A673 (cell line): ENCODE measurements at regions not wholly inside any gene's neighbourhood (a gene's known extent, or its start where the extent isn't known, plus 50 kb on each side); places are given as distances from the start of the nearest gene placed in this dataset.

Experiments used
- BruUV-seq: library from RNA; stranded (reverse); fragments of 400-500 nt; replicated peaks from 2 replicates; lab custom pipeline; 2021; lab: Mats Ljungman, UMichigan
- CTCF ChIA-PET: fragments of 300-600 bp; sonication (Branson Sonifier 250); formaldehyde crosslinking; loops from one replicate; lab custom pipeline; 2022; ENCODE audit warnings: antibody characterized with exemption; lab: Charles Lee
- POLR2A ChIA-PET: fragments of 300-600 bp; sonication (Branson Sonifier 250); formaldehyde crosslinking; loops from one replicate; lab custom pipeline; 2022; ENCODE audit warnings: antibody characterized with exemption; ENCODE audit not compliant: low non-redundant PET; lab: Charles Lee
- DNase-seq: peaks from one replicate; pipeline ENCODE4 v3.0.0-alpha.2; 2015; ENCODE audit warnings: low spot score
- H3K27ac ChIP-seq: fragments of 200-600 bp; sonication (generic); 2 replicates; pipeline ENCODE4 v1.5.1; 2016; ENCODE audit warnings: mixed run types, low read depth, mild to moderate bottlenecking, mixed read lengths, antibody characterized with exemption, low read length; ENCODE audit not compliant: poor library complexity, severe bottlenecking
- H3K27me3 ChIP-seq: fragments of 200-600 bp; sonication (generic); replicated peaks from 2 replicates; pipeline ENCODE4 v1.6.1; 2017; ENCODE audit warnings: mixed run types, low read depth, mild to moderate bottlenecking, mixed read lengths, antibody characterized with exemption, low read length; ENCODE audit not compliant: insufficient read depth, poor library complexity
- H3K36me3 ChIP-seq: fragments of 200-600 bp; sonication (generic); 2 replicates; pipeline ENCODE4 v1.6.1; 2016; ENCODE audit warnings: mixed run types, mild to moderate bottlenecking, mixed read lengths, antibody characterized with exemption, low read length; ENCODE audit not compliant: insufficient read depth, poor library complexity, severe bottlenecking
- H3K4me1 ChIP-seq: fragments of 200-600 bp; sonication (generic); 2 replicates; pipeline ENCODE4 v1.6.1; 2017; ENCODE audit warnings: mixed run types, mild to moderate bottlenecking, mixed read lengths, antibody characterized with exemption, low read length; ENCODE audit not compliant: insufficient read depth, poor library complexity, severe bottlenecking
- H3K4me3 ChIP-seq: fragments of 200-600 bp; sonication (generic); 2 replicates; pipeline ENCODE4 v1.5.1; 2016; ENCODE audit warnings: low read depth, mixed run types, mild to moderate bottlenecking, mixed read lengths, low read length; ENCODE audit not compliant: poor library complexity, severe bottlenecking
- H3K9me3 ChIP-seq: fragments of 200-600 bp; sonication (generic); 2 replicates; pipeline ENCODE4 v1.6.1; 2016; ENCODE audit warnings: mixed run types, low read depth, mild to moderate bottlenecking, mixed read lengths, antibody characterized with exemption, low read length; ENCODE audit not compliant: poor library complexity, severe bottlenecking
- EZH2 ChIP-seq: fragments of 200-600 bp; sonication (generic); IDR thresholded peaks from 2 replicates; pipeline ENCODE4 v1.6.1; 2017; ENCODE audit warnings: borderline replicate concordance, low read depth, mild to moderate bottlenecking, mixed read lengths, antibody characterized with exemption, low read length; ENCODE audit not compliant: poor library complexity, severe bottlenecking
- intact Hi-C: fragments of 100-400 bp; cut with micrococcal nuclease; formaldehyde crosslinking; loops from one replicate; pipeline ENCODE4 v1.10.0; 2022; ENCODE audit not compliant: unreplicated experiment
- TF ChIP-seq, protein P1 (sequence below): fragments of 300-800, 200-600 bp; sonication (generic); conservative IDR thresholded peaks from 2 replicates; pipeline ENCODE4 v1.5.1; 2017; ENCODE audit warnings: low read depth, mild to moderate bottlenecking, antibody characterized with exemption, low read length, moderate library complexity, mixed read lengths

DNA sequence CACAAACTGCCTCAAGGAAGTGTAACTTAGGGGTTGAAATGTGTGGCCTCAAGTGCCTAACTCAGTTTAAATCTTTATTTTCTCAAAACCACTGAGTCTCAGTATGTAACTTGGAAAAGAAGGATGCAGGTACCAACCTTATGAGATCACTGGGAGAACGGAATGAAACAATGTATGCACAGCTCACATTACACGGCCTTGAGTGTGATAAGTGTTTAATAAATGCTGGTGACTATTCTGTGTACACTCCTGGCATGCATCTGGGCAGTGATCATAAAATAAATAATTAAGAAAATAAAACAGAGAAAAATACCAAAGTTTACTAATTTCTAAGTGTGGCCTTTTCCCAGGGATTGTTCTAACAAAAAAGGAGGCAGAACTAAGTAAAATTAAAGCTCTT, 974.5 kb upstream of the FLRT2 start:
- TF ChIP-seq, protein P1, sequence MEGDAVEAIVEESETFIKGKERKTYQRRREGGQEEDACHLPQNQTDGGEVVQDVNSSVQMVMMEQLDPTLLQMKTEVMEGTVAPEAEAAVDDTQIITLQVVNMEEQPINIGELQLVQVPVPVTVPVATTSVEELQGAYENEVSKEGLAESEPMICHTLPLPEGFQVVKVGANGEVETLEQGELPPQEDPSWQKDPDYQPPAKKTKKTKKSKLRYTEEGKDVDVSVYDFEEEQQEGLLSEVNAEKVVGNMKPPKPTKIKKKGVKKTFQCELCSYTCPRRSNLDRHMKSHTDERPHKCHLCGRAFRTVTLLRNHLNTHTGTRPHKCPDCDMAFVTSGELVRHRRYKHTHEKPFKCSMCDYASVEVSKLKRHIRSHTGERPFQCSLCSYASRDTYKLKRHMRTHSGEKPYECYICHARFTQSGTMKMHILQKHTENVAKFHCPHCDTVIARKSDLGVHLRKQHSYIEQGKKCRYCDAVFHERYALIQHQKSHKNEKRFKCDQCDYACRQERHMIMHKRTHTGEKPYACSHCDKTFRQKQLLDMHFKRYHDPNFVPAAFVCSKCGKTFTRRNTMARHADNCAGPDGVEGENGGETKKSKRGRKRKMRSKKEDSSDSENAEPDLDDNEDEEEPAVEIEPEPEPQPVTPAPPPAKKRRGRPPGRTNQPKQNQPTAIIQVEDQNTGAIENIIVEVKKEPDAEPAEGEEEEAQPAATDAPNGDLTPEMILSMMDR: no peak
- TF ChIP-seq EZH2: no peak
- Histone ChIP-seq H3K36me3 (no peaks in the 10 kb centered on the region), H3K27me3 (no peaks in the 10 kb centered on the region), H3K4me1 (no peaks in the 10 kb centered on the region), H3K27ac (no peak overlapping the region), H3K9me3 (no peaks in the 10 kb centered on the region), H3K4me3 (no peak overlapping the region)
- no peak for DNase-seq
- ChIA-PET POLR2A (interaction anchor here (0.6 kb wide), 1 partner anchor 608 kb away, joined by 3 read pairs; no protein-coding TSS in a partner anchor), CTCF (no interaction called here)
- intact Hi-C loops: no loop called here
- no TSS peak for BruUV-seq

- DNase-seq: no peak
- intact Hi-C loops: no loop called here
- H3K27me3 ChIP-seq: no peaks in the 10 kb centered on the region
- no peaks in the 10 kb centered on the region for H3K4me1 ChIP-seq
- H3K4me3 ChIP-seq: no peak overlapping the region
- no peak for TF ChIP-seq EZH2
- TF ChIP-seq, protein P1: no peak
- CTCF ChIA-PET: no interaction called here
- no peak overlapping the region for H3K27ac ChIP-seq
- H3K36me3 ChIP-seq: no peaks in the 10 kb centered on the region
- H3K9me3 ChIP-seq: no peaks in the 10 kb centered on the region
- BruUV-seq: no TSS peak
- POLR2A ChIA-PET: no interaction called here
These were observed 963.8 kb upstream of the FLRT2 start for GRCh38 chr14:84566109-84566508.

DNA sequence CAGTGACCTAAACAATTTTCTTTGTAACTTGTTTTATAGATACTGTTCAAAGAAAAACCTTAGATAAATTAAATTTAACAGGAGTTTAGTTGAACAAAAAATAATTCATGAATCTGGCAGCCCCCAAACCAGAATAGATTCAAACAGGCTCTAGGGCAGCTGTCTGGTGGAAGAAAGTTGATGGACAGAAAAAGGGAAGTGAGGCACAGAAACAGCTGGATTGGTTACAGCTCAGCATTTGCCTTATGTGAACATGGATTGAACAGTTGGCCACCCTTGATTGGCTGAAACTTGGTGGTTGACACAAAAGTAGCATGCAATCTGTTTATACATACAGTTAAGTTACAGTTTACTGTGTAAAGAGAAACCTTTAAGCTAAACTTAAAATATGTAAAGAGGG, 954.3 kb upstream of the FLRT2 start:
- no peak overlapping the region for H3K4me3 ChIP-seq
- intact Hi-C loops: no loop called here
- no peaks in the 10 kb centered on the region for H3K9me3 ChIP-seq
- H3K36me3 ChIP-seq: no peaks in the 10 kb centered on the region
- no peak overlapping the region for H3K27ac ChIP-seq
- peaks cover 2% of the 10 kb centered on the region for H3K4me1 ChIP-seq
- CTCF ChIA-PET: no interaction called here
- no peaks in the 10 kb centered on the region for H3K27me3 ChIP-seq
- TF ChIP-seq, protein P1: no peak
- TF ChIP-seq EZH2: no peak
- DNase-seq: no peak
- POLR2A ChIA-PET: no interaction called here
- no TSS peak for BruUV-seq
